CD4-positive, alpha-beta T cell (primary cell): ENCODE measurements at regions not wholly inside any gene's neighbourhood (a gene's known extent, or its start where the extent isn't known, plus 50 kb on each side); places are given as distances from the start of the nearest gene placed in this dataset.

Experiments used
- ATAC-seq: fragments of 200-7000 bp; cut with Tn5 transposase; one replicate; pipeline ENCODE4 v1.10.0; 2022; ENCODE audit warnings: mild to moderate bottlenecking; ENCODE audit not compliant: poor library complexity
- CTCF ChIA-PET: fragments of 350-600 bp; sonication (Branson Sonifier 250); formaldehyde crosslinking; loops from one replicate; lab custom pipeline; 2021; ENCODE audit warnings: antibody characterized with exemption, inconsistent platforms; lab: Charles Lee
- POLR2A ChIA-PET: fragments of 350-600 bp; sonication (Branson Sonifier 250); formaldehyde crosslinking; loops from one replicate; lab custom pipeline; 2021; ENCODE audit warnings: antibody characterized with exemption, inconsistent platforms; lab: Charles Lee
- DNase-seq, 14 experiments: peaks; one replicate each; pipeline ENCODE4 v3.0.0-alpha.2; 2013 to 2020; ENCODE audit warnings: mixed read lengths in 2 of 14
- H3K27ac ChIP-seq, 2 donors: one replicate each; pipeline versions ENCODE4 v1.5.1 to v1.7.0; 2013; ENCODE audit warnings: low read length in 2 of 2, low read depth in 1 of 2, mild to moderate bottlenecking in 1 of 2
- H3K27me3 ChIP-seq, 2 experiments: 1 replicate in 1 of 2; 2 replicates in 1 of 2; pipeline versions ENCODE4 v1.6.1 to v1.7.0; 2013; ENCODE audit warnings: low read length in 2 of 2, control low read depth in 1 of 2, mild to moderate bottlenecking in 1 of 2, moderate library complexity in 1 of 2; ENCODE audit not compliant: insufficient read depth in 2 of 2, control insufficient read depth in 1 of 2
- H3K36me3 ChIP-seq: one replicate; pipeline ENCODE4 v1.6.1; 2013; ENCODE audit warnings: low read length, control low read depth; ENCODE audit not compliant: insufficient read depth
- H3K4me1 ChIP-seq: one replicate; pipeline ENCODE4 v1.6.1; 2013; ENCODE audit warnings: low read length, control low read depth; ENCODE audit not compliant: insufficient read depth
- H3K4me3 ChIP-seq: one replicate; pipeline ENCODE4 v1.5.1; 2013; ENCODE audit warnings: mild to moderate bottlenecking, low read length, moderate library complexity
- H3K9me3 ChIP-seq, 2 experiments: 1 replicate in 1 of 2; 2 replicates in 1 of 2; pipeline versions ENCODE4 v1.6.1 to v1.7.0; 2013; ENCODE audit warnings: low read length in 2 of 2, mild to moderate bottlenecking in 2 of 2, control low read depth in 1 of 2, moderate library complexity in 1 of 2; ENCODE audit not compliant: control insufficient read depth in 1 of 2, insufficient read depth in 1 of 2
- H3K27ac Mint-ChIP-seq: one replicate; pipeline ENCODE4 v1.8.0; 2020; ENCODE audit warnings: mixed read lengths
- H3K27me3 Mint-ChIP-seq: one replicate; pipeline ENCODE4 v1.8.0; 2021; ENCODE audit warnings: mixed read lengths
- H3K36me3 Mint-ChIP-seq: one replicate; pipeline ENCODE4 v1.8.0; 2021; ENCODE audit warnings: low read depth, mixed read lengths
- H3K4me1 Mint-ChIP-seq: one replicate; pipeline ENCODE4 v1.8.0; 2021; ENCODE audit warnings: low read depth, mixed read lengths
- H3K4me3 Mint-ChIP-seq: one replicate; pipeline ENCODE4 v1.8.0; 2020; ENCODE audit warnings: mild to moderate bottlenecking, mixed read lengths
- H3K9me3 Mint-ChIP-seq: one replicate; pipeline ENCODE4 v1.8.0; 2020; ENCODE audit warnings: mixed read lengths
- CTCF ChIP-seq: fragments of 200-600 bp; IDR thresholded peaks from one replicate; pipeline ENCODE4 v1.8.0; 2022; ENCODE audit warnings: antibody characterized with exemption, mild to moderate bottlenecking
- intact Hi-C, 2 experiments: fragments of 100-400 bp; cut with DNase I in 1 of 2; cut with micrococcal nuclease in 1 of 2; formaldehyde crosslinking; loops; one replicate each; pipeline versions ENCODE4 v1.15.1 to v1.9.0; 2023 to 2025; cut with DNase I, micrococcal nuclease

DNA sequence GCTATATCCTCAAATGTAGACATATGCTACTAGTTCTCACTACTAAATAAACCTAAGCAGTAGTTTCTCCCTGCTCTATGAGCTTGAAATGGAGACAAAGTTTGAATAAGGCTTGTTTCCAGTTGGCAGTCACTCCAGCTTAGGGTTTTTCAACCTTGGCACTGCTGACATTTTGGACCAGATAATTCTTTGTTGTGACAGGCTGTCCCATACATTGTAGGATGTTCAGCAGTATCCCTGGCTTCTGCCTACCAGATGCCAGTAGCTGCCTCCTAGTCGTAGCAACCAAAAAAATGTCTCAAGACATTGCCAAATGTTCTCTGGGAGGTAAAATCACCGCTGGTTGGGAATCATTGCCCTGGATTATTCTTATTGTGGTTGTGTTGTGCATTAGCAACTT, 182.7 kb upstream of the PARD3B start:
- ATAC-seq (no peak), DNase-seq (no peak)
- no peaks in the 10 kb centered on the region for H3K4me1 Mint-ChIP-seq
- ChIA-PET CTCF (no interaction called here), POLR2A (no interaction called here)
- no peak overlapping the region for H3K27ac ChIP-seq
- H3K4me1 ChIP-seq: no peaks in the 10 kb centered on the region
- H3K27me3 Mint-ChIP-seq: peaks cover 16% of the 10 kb centered on the region
- TF ChIP-seq CTCF: no peak
- no peaks in the 10 kb centered on the region for H3K36me3 ChIP-seq
- H3K9me3 ChIP-seq: no peaks in the 10 kb centered on the region
- intact Hi-C loops: no loop called here
- H3K4me3 ChIP-seq: no peak overlapping the region
- no peak overlapping the region for H3K27ac Mint-ChIP-seq
- H3K27me3 ChIP-seq: peaks cover 0 to 6% of the 10 kb centered on the region in 2 experiments
- no peaks in the 10 kb centered on the region for H3K9me3 Mint-ChIP-seq
- H3K4me3 Mint-ChIP-seq: no peak overlapping the region
- no peaks in the 10 kb centered on the region for H3K36me3 Mint-ChIP-seq

DNA sequence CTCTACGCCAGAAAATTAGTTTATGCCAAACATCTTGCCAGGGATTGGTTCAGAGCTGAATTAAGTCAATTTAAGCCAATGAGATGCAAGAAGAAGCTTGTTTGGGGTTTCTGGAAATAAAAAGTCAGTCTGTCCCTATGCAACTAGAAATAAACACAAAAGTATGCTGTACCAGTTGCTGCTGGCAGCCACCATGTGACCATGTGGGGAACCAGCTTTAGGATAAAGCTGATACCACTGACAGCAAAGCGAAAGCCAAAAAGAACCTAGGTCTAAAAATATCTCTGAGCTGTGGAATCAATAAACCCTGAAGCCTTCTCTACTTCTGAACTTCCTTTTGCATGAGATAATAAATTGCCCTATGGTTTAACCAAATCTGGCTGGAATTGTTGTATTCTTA, 181.8 kb upstream of the PARD3B start:
- no peak for TF ChIP-seq CTCF
- no peak overlapping the region for H3K27ac Mint-ChIP-seq
- H3K27ac ChIP-seq: no peak overlapping the region
- ChIA-PET POLR2A (no interaction called here), CTCF (no interaction called here)
- H3K9me3 Mint-ChIP-seq: no peaks in the 10 kb centered on the region
- no peak for ATAC-seq
- intact Hi-C loops: no loop called here
- DNase-seq: no peak
- H3K27me3 ChIP-seq: peaks cover 0 to 6% of the 10 kb centered on the region in 2 experiments
- no peaks in the 10 kb centered on the region for H3K36me3 ChIP-seq
- no peaks in the 10 kb centered on the region for H3K36me3 Mint-ChIP-seq
- no peaks in the 10 kb centered on the region for H3K4me1 Mint-ChIP-seq
- H3K27me3 Mint-ChIP-seq: peaks cover 23% of the 10 kb centered on the region
- H3K4me3 ChIP-seq: no peak overlapping the region
- no peaks in the 10 kb centered on the region for H3K9me3 ChIP-seq
- no peak overlapping the region for H3K4me3 Mint-ChIP-seq
- no peaks in the 10 kb centered on the region for H3K4me1 ChIP-seq

GRCh38 chr2:204364860-204365535, 180.3 kb upstream of the PARD3B start:
- POLR2A ChIA-PET: no interaction called here
- H3K27me3 Mint-ChIP-seq: peaks cover 33% of the 10 kb centered on the region
- ATAC-seq (no peak), DNase-seq (no peak)
- Histone ChIP-seq H3K4me1 (no peaks in the 10 kb centered on the region), H3K9me3 (no peaks in the 10 kb centered on the region), H3K27me3 (peaks cover 0 to 6% of the 10 kb centered on the region in 2 experiments), H3K36me3 (no peaks in the 10 kb centered on the region), H3K4me3 (no peak overlapping the region), H3K27ac (no peak overlapping the region)
- H3K4me1 Mint-ChIP-seq: no peaks in the 10 kb centered on the region
- intact Hi-C loops: no loop called here
- H3K9me3 Mint-ChIP-seq: no peaks in the 10 kb centered on the region
- H3K36me3 Mint-ChIP-seq: no peaks in the 10 kb centered on the region
- no peak overlapping the region for H3K4me3 Mint-ChIP-seq
- H3K27ac Mint-ChIP-seq: no peak overlapping the region
- no peak for TF ChIP-seq CTCF
- CTCF ChIA-PET: no interaction called here
